Keratinocyte (primary cell): ENCODE measurements at regions not wholly inside any gene's neighbourhood (a gene's known extent, or its start where the extent isn't known, plus 50 kb on each side); places are given as distances from the start of the nearest gene placed in this dataset.

Source experiments
- EZH2 ChIP-seq: IDR thresholded peaks from one replicate; pipeline ENCODE4 v1.6.1; 2012; ENCODE audit warnings: inconsistent platforms, mild to moderate bottlenecking, low read length, moderate library complexity
- TF ChIP-seq, protein P1 (sequence below), 3 experiments: IDR thresholded peaks in 1 of 3; conservative IDR thresholded peaks in 1 of 3; optimal IDR thresholded peaks in 1 of 3; 2 replicates in 2 of 3; 3 replicates in 1 of 3; pipeline versions ENCODE3 to v1.5.1; 2011; ENCODE audit warnings: low read length in 3 of 3, mild to moderate bottlenecking in 3 of 3, moderate library complexity in 2 of 3, control low read depth in 1 of 3, inconsistent platforms in 1 of 3; ENCODE audit not compliant: insufficient read depth in 2 of 3; ENCODE audit errors: extremely low read depth in 1 of 3

DNA sequence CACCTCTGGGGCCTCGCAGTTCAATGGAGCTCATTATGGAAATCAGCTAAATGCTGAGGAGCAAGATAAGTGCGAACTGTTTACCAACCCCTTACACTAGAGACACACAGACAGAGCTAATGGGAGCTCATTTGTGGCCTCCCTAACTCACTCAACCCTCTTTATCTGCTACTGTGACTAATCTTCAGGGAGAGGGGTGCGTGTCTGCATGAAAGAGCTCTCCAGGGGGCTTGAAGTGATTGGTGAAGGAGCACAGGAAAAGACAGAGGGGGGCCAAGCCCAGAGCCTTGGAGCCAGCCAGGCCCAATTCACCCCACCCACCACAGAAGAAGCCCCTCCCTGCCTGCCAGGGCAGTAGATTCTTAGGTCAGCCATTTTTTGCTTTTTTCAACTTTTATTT is 466.8 kb upstream of the BRINP1 start:
- TF ChIP-seq, protein P1, sequence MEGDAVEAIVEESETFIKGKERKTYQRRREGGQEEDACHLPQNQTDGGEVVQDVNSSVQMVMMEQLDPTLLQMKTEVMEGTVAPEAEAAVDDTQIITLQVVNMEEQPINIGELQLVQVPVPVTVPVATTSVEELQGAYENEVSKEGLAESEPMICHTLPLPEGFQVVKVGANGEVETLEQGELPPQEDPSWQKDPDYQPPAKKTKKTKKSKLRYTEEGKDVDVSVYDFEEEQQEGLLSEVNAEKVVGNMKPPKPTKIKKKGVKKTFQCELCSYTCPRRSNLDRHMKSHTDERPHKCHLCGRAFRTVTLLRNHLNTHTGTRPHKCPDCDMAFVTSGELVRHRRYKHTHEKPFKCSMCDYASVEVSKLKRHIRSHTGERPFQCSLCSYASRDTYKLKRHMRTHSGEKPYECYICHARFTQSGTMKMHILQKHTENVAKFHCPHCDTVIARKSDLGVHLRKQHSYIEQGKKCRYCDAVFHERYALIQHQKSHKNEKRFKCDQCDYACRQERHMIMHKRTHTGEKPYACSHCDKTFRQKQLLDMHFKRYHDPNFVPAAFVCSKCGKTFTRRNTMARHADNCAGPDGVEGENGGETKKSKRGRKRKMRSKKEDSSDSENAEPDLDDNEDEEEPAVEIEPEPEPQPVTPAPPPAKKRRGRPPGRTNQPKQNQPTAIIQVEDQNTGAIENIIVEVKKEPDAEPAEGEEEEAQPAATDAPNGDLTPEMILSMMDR (optimal IDR thresholded peaks at IDR 0.05 in 1 of 3, IDR thresholded peaks at IDR 0.05 in 1 of 3, conservative IDR thresholded peaks at IDR 0.05 in 1 of 3; ENCODE audit: extremely low read depth in 1 of 3, insufficient read depth in 2 of 3, low read length in 3 of 3): no peak
- no peak for TF ChIP-seq EZH2
